OCI-LY7 (cell line): ENCODE measurements at regions not wholly inside any gene's neighbourhood (a gene's known extent, or its start where the extent isn't known, plus 50 kb on each side); places are given as distances from the start of the nearest gene placed in this dataset.

ENCODE experiments used
- BruUV-seq: library from RNA; stranded (reverse); fragments of 400-500 nt; replicated peaks from 2 replicates; lab custom pipeline; 2021; lab: Mats Ljungman, UMichigan
- CTCF ChIA-PET: fragments of 300-600 bp; sonication (Branson Sonifier 250); formaldehyde crosslinking; loops from one replicate; lab custom pipeline; 2022; ENCODE audit warnings: antibody characterized with exemption; ENCODE audit not compliant: unreplicated experiment; lab: Charles Lee
- POLR2A ChIA-PET: fragments of 300-600 bp; sonication (Branson Sonifier 250); formaldehyde crosslinking; loops from one replicate; lab custom pipeline; 2022; ENCODE audit warnings: antibody characterized with exemption; lab: Charles Lee
- DNase-seq: peaks from one replicate; pipeline ENCODE4 v3.0.0-alpha.2; 2015; ENCODE audit warnings: low spot score
- H2AFZ ChIP-seq: fragments of 200-600 bp; sonication (generic), shearing (Covaris generic); 2 replicates; pipeline ENCODE4 v1.6.1; 2014; ENCODE audit warnings: mild to moderate bottlenecking, antibody characterized with exemption, low read length, moderate library complexity
- H3K27ac ChIP-seq: fragments of 200-600 bp; sonication (generic); 2 replicates; pipeline ENCODE4 v1.5.1; 2014; ENCODE audit warnings: mixed run types, low read depth, mild to moderate bottlenecking, moderate library complexity, low read length, inconsistent platforms; ENCODE audit not compliant: poor library complexity, severe bottlenecking
- H3K36me3 ChIP-seq: fragments of 200-600 bp; sonication (generic); 2 replicates; pipeline ENCODE4 v1.6.1; 2014; ENCODE audit warnings: mild to moderate bottlenecking, antibody characterized with exemption, low read length, moderate library complexity, mixed read lengths; ENCODE audit not compliant: insufficient read depth
- H3K4me1 ChIP-seq: fragments of 200-600 bp; sonication (generic); 2 replicates; pipeline ENCODE4 v1.5.1; 2014; ENCODE audit warnings: mild to moderate bottlenecking, low read length; ENCODE audit not compliant: insufficient read depth, poor library complexity, severe bottlenecking
- H3K4me2 ChIP-seq: fragments of 200-600 bp; sonication (generic); 2 replicates; pipeline ENCODE4 v1.6.1; 2014; ENCODE audit warnings: mild to moderate bottlenecking, low read length
- H3K4me3 ChIP-seq: fragments of 200-600 bp; sonication (generic); 2 replicates; pipeline ENCODE4 v1.5.1; 2014; ENCODE audit warnings: mild to moderate bottlenecking, low read depth, low read length; ENCODE audit not compliant: poor library complexity, severe bottlenecking
- H3K79me2 ChIP-seq: fragments of 200-600 bp; sonication (generic); 2 replicates; pipeline ENCODE4 v1.6.1; 2016; ENCODE audit warnings: low read depth, mild to moderate bottlenecking, low read length, moderate library complexity, mixed read lengths; ENCODE audit not compliant: insufficient read depth
- H3K9me2 ChIP-seq: fragments of 200-600 bp; sonication (generic); 2 replicates; pipeline ENCODE4 v1.6.1; 2016; ENCODE audit warnings: mild to moderate bottlenecking, low read length, mixed read lengths; ENCODE audit not compliant: insufficient read depth
- H3K9me3 ChIP-seq: fragments of 200-600 bp; sonication (generic); 2 replicates; pipeline ENCODE4 v1.6.1; 2014; ENCODE audit warnings: mild to moderate bottlenecking, mixed run types, low read length, mixed read lengths
- H4K20me1 ChIP-seq: fragments of 200-600 bp; sonication (generic); 2 replicates; pipeline ENCODE4 v1.6.1; 2014; ENCODE audit warnings: mild to moderate bottlenecking, antibody characterized with exemption, low read length, moderate library complexity, mixed read lengths; ENCODE audit not compliant: insufficient read depth
- EZH2phosphoT487 ChIP-seq: fragments of 200-600 bp; sonication (generic); IDR thresholded peaks from 2 replicates; pipeline ENCODE4 v1.6.1; 2018; ENCODE audit warnings: low read depth, borderline replicate concordance, mild to moderate bottlenecking, mixed run types, antibody characterized with exemption, low read length, moderate library complexity, mixed read lengths
- intact Hi-C: fragments of 100-400 bp; cut with micrococcal nuclease; formaldehyde crosslinking; loops from one replicate; pipeline ENCODE4 v1.10.0; 2022; ENCODE audit not compliant: unreplicated experiment
- TF ChIP-seq, protein P1 (sequence below): fragments of 200-600 bp; sonication (generic); conservative IDR thresholded peaks from 2 replicates; pipeline ENCODE4 v1.5.1; 2014; ENCODE audit warnings: mild to moderate bottlenecking, antibody characterized with exemption, low read length, moderate library complexity, mixed read lengths

DNA sequence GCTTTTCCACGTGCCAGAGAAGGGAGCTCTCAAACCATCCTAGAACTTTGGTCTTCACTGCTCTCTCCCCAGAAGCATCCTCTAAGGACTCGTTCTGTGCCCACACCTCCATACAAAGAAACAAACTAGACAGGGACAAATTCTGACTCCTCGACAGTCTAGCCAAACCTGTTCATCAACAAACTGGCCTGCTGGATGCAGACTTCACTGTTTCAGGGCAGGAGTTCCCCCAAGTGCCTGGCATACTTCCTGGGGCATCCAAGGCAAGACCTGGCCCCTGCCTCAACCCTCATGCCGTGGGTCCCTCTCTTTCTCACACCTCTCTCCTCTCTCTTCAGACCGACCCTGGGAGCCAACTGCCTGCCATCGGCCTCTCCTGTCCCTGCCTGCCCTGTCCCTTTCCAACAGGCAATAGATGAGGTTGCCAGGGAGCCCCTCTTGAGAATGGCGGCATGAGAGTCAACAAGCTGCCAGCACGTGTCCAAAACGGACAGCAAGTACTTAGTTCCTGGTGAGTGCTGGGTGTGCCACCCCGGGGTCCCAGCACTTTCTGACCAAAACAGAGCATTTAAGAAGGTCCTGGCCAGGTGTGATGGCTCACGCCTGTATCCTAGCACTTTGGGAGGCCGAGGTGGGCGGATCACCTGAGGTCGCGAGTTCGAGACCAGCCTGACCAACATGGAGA is 79.1 kb upstream of the HES1 start:
- no TSS peak for BruUV-seq
- no peak overlapping the region for H2AFZ ChIP-seq
- CTCF ChIA-PET = interaction anchor here (0.5 kb wide), 1 partner anchor 24 kb away, joined by 3 read pairs; no protein-coding TSS in a partner anchor

DNA sequence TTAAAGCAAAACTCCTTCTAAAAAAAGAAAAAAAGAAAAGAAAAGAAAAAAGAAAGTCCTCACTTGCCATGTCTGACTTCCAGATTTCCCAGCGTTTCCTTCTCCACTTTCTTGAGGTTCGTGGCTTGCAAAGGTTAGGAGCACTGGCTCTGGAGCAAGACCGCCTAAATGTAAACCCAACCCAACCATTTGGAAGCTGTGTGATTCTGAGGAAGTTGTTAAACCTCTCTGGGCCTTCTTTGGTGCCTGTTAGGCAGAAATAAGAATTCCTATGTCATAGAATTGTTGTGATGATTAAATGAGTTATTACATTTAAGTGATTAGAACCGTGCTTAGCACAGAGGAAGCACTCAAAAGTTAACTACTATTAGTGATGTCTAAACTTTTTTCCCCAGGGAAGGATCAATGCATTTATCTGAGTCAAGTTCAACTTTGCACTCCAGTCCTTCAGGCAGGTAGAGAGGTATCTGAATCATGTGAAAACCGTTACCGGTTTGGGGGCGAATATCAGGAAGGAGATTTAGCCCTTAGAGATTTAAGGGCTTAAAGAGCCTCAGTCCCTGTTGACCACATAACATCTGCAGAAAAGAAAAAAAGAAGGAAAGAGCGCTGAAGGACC is 78.3 kb upstream of the HES1 start:
- POLR2A ChIA-PET = interaction anchor here (0.6 to 1.6 kb wide), 11 partner anchors 12 to 1076 kb away, joined by 3 to 6 read pairs (median 4); no protein-coding TSS in a partner anchor
- no peaks in the 10 kb centered on the region for H3K79me2 ChIP-seq
- H3K4me3 ChIP-seq = peak overlapping the region; percentile 49
- TF ChIP-seq EZH2phosphoT487 = no peak
- TF ChIP-seq, protein P1, sequence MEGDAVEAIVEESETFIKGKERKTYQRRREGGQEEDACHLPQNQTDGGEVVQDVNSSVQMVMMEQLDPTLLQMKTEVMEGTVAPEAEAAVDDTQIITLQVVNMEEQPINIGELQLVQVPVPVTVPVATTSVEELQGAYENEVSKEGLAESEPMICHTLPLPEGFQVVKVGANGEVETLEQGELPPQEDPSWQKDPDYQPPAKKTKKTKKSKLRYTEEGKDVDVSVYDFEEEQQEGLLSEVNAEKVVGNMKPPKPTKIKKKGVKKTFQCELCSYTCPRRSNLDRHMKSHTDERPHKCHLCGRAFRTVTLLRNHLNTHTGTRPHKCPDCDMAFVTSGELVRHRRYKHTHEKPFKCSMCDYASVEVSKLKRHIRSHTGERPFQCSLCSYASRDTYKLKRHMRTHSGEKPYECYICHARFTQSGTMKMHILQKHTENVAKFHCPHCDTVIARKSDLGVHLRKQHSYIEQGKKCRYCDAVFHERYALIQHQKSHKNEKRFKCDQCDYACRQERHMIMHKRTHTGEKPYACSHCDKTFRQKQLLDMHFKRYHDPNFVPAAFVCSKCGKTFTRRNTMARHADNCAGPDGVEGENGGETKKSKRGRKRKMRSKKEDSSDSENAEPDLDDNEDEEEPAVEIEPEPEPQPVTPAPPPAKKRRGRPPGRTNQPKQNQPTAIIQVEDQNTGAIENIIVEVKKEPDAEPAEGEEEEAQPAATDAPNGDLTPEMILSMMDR = no peak
- intact Hi-C loops = no loop called here
- H3K27ac ChIP-seq = no peak overlapping the region
- CTCF ChIA-PET = no interaction called here
- H3K9me2 ChIP-seq = no peaks in the 10 kb centered on the region
- DNase-seq = no peak
- no peaks in the 10 kb centered on the region for H3K36me3 ChIP-seq
- peak overlapping the region; percentile 46; the same call in 1 of the 2 replicates for H2AFZ ChIP-seq
- H3K4me1 ChIP-seq = peaks cover 18% of the 10 kb centered on the region
- H3K9me3 ChIP-seq = no peaks in the 10 kb centered on the region
- BruUV-seq = no TSS peak
- peak overlapping the region; percentile 62 for H3K4me2 ChIP-seq
- no peaks in the 10 kb centered on the region for H4K20me1 ChIP-seq

More for the DNA sequence above, 79.1 kb upstream of the HES1 start:
- H3K79me2 ChIP-seq = no peaks in the 10 kb centered on the region
- no peaks in the 10 kb centered on the region; the same call in 1 of the 2 replicates for H3K36me3 ChIP-seq
- H3K9me2 ChIP-seq = no peaks in the 10 kb centered on the region
- DNase-seq = no peak
- POLR2A ChIA-PET = interaction anchor here (1.2 to 1.3 kb wide), 2 partner anchors 11 to 14 kb away, joined by 3 to 4 read pairs; no protein-coding TSS in a partner anchor
- H3K4me3 ChIP-seq = no peak overlapping the region
- no peak overlapping the region for H3K27ac ChIP-seq
- peaks cover 18% of the 10 kb centered on the region for H3K4me1 ChIP-seq
- no peaks in the 10 kb centered on the region for H4K20me1 ChIP-seq
- intact Hi-C loops = no loop called here
- TF ChIP-seq EZH2phosphoT487 = no peak
- TF ChIP-seq, protein P1 = no peak
- no peak overlapping the region for H3K4me2 ChIP-seq
- H3K9me3 ChIP-seq = no peaks in the 10 kb centered on the region
